GM23338 (cell line): ENCODE measurements at regions not wholly inside any gene's neighbourhood (a gene's known extent, or its start where the extent isn't known, plus 50 kb on each side); places are given as distances from the start of the nearest gene placed in this dataset.

Experiments
- ATAC-seq: fragments of 200-7000 bp; cut with Tn5 transposase; 3 replicates; pipeline ENCODE4 v1.9.1; 2020
- DNase-seq: peaks from one replicate; pipeline ENCODE4 v3.0.0-alpha.2; 2015; ENCODE audit warnings: low spot score
- H2AFZ ChIP-seq: fragments of 200-600 bp; sonication (generic); 2 replicates; pipeline ENCODE4 v1.8.0; 2016; ENCODE audit warnings: antibody characterized with exemption, mild to moderate bottlenecking, moderate library complexity
- H3F3A ChIP-seq: fragments of 200-600 bp; sonication (generic); replicated peaks from 2 replicates; pipeline ENCODE4 v1.8.0; 2017; ENCODE audit warnings: antibody characterized with exemption, mixed run types, low read depth
- H3K27ac ChIP-seq: fragments of 200-600 bp; sonication (generic); 2 replicates; pipeline ENCODE4 v1.6.1; 2016; ENCODE audit warnings: low read depth
- H3K27me3 ChIP-seq: fragments of 200-600 bp; sonication (generic); 2 replicates; pipeline ENCODE4 v1.8.0; 2016; ENCODE audit warnings: mild to moderate bottlenecking, mixed run types, moderate library complexity; ENCODE audit not compliant: insufficient read depth
- H3K36me3 ChIP-seq: fragments of 200-600 bp; sonication (generic); 2 replicates; pipeline ENCODE4 v1.8.0; 2016; ENCODE audit warnings: mild to moderate bottlenecking; ENCODE audit not compliant: insufficient read depth
- H3K4me1 ChIP-seq: fragments of 200-600 bp; sonication (generic); 2 replicates; pipeline ENCODE4 v1.8.0; 2016; ENCODE audit warnings: mild to moderate bottlenecking, moderate library complexity; ENCODE audit not compliant: insufficient read depth
- H3K4me2 ChIP-seq: fragments of 200-600 bp; sonication (generic); 2 replicates; pipeline ENCODE4 v1.7.1; 2017; ENCODE audit warnings: mixed run types
- H3K4me3 ChIP-seq: fragments of 200-600 bp; sonication (generic); 2 replicates; pipeline ENCODE4 v1.6.1; 2016; ENCODE audit warnings: mixed run types
- H3K79me2 ChIP-seq: fragments of 200-600 bp; sonication (generic); replicated peaks from 2 replicates; pipeline ENCODE4 v1.8.0; 2017; ENCODE audit warnings: mild to moderate bottlenecking; ENCODE audit not compliant: insufficient read depth
- H3K9me2 ChIP-seq: fragments of 200-600 bp; sonication (generic); 2 replicates; pipeline ENCODE4 v1.8.0; 2017; ENCODE audit not compliant: insufficient read depth
- H4K20me1 ChIP-seq: fragments of 200-600 bp; sonication (generic); replicated peaks from 2 replicates; pipeline ENCODE4 v1.8.0; 2017; ENCODE audit warnings: mild to moderate bottlenecking; ENCODE audit not compliant: insufficient read depth
- H3K27ac Mint-ChIP-seq: 2 replicates; pipeline ENCODE4 v1.8.0; 2020; ENCODE audit warnings: inconsistent platforms, mild to moderate bottlenecking, moderate library complexity, mixed read lengths
- H3K27me3 Mint-ChIP-seq: 3 replicates; pipeline ENCODE4 v1.8.0; 2022; ENCODE audit warnings: low read depth, mild to moderate bottlenecking, moderate library complexity, mixed read lengths, inconsistent platforms; ENCODE audit not compliant: insufficient read depth, poor library complexity
- H3K36me3 Mint-ChIP-seq: 3 replicates; pipeline ENCODE4 v1.8.0; 2021; ENCODE audit warnings: low read depth, mild to moderate bottlenecking, inconsistent platforms, moderate library complexity, mixed read lengths
- H3K4me1 Mint-ChIP-seq: 3 replicates; pipeline ENCODE4 v1.8.0; 2020; ENCODE audit warnings: mild to moderate bottlenecking, inconsistent platforms, mixed read lengths
- H3K4me3 Mint-ChIP-seq: 3 replicates; pipeline ENCODE4 v1.8.0; 2021; ENCODE audit warnings: moderate library complexity, mild to moderate bottlenecking, inconsistent platforms, mixed read lengths
- H3K9me3 Mint-ChIP-seq: 3 replicates; pipeline ENCODE4 v1.8.0; 2020; ENCODE audit warnings: moderate library complexity, mild to moderate bottlenecking, inconsistent platforms, mixed read lengths
- EZH2 ChIP-seq: fragments of 200-600 bp; sonication (generic); IDR thresholded peaks from one replicate; pipeline ENCODE4 v1.8.0; 2017; ENCODE audit warnings: antibody characterized with exemption, mild to moderate bottlenecking, low read depth; ENCODE audit not compliant: unreplicated experiment
- NANOG ChIP-seq: IDR thresholded peaks from 2 replicates; pipeline ENCODE4 v1.6.1; 2016; ENCODE audit warnings: antibody characterized with exemption, borderline replicate concordance
- TF ChIP-seq, protein P1 (sequence below): fragments of 250-450 bp; sonication (Bioruptor Pico); IDR thresholded peaks from 2 replicates; pipeline ENCODE4 v1.5.0; 2020; ENCODE audit warnings: mild to moderate bottlenecking, moderate library complexity

DNA sequence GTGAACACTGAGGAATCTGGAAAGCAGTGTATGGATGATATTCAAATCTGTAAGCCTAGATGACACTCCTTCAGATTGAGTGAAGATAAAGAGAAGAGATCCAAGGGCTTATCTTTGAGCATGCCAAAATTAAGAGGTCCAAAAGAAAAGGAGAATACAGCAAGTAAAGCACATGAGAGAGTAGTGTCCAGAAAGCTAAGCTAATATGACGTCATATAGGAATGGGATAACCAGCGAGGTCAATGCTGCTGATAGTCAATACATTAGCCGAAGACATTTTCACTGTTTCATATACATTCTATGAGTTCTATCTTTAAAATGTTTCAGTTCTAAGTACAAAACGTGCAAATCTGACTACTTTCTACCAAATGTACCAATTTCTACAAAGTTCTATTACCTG, 975.8 kb downstream of the TLE4 start:
- H3F3A ChIP-seq, result no peaks in the 10 kb centered on the region
- no peaks in the 10 kb centered on the region for H3K4me1 ChIP-seq
- H3K4me3 ChIP-seq, result no peak overlapping the region
- no peaks in the 10 kb centered on the region for H4K20me1 ChIP-seq
- no peaks in the 10 kb centered on the region for H3K9me2 ChIP-seq
- no peaks in the 10 kb centered on the region for H3K27me3 Mint-ChIP-seq
- H3K9me3 Mint-ChIP-seq, result peaks cover 10% of the 10 kb centered on the region; the same call in 1 of the 3 replicates
- no peak overlapping the region for H3K27ac ChIP-seq
- no peak overlapping the region for H3K4me3 Mint-ChIP-seq
- H3K79me2 ChIP-seq, result no peaks in the 10 kb centered on the region
- no peak overlapping the region for H2AFZ ChIP-seq
- no peaks in the 10 kb centered on the region for H3K36me3 ChIP-seq
- no peaks in the 10 kb centered on the region for H3K27me3 ChIP-seq
- no peak overlapping the region for H3K4me2 ChIP-seq
- ATAC-seq (no peak), DNase-seq (no peak)
- no peaks in the 10 kb centered on the region for H3K36me3 Mint-ChIP-seq
- H3K4me1 Mint-ChIP-seq, result no peaks in the 10 kb centered on the region
- TF ChIP-seq, protein P1, sequence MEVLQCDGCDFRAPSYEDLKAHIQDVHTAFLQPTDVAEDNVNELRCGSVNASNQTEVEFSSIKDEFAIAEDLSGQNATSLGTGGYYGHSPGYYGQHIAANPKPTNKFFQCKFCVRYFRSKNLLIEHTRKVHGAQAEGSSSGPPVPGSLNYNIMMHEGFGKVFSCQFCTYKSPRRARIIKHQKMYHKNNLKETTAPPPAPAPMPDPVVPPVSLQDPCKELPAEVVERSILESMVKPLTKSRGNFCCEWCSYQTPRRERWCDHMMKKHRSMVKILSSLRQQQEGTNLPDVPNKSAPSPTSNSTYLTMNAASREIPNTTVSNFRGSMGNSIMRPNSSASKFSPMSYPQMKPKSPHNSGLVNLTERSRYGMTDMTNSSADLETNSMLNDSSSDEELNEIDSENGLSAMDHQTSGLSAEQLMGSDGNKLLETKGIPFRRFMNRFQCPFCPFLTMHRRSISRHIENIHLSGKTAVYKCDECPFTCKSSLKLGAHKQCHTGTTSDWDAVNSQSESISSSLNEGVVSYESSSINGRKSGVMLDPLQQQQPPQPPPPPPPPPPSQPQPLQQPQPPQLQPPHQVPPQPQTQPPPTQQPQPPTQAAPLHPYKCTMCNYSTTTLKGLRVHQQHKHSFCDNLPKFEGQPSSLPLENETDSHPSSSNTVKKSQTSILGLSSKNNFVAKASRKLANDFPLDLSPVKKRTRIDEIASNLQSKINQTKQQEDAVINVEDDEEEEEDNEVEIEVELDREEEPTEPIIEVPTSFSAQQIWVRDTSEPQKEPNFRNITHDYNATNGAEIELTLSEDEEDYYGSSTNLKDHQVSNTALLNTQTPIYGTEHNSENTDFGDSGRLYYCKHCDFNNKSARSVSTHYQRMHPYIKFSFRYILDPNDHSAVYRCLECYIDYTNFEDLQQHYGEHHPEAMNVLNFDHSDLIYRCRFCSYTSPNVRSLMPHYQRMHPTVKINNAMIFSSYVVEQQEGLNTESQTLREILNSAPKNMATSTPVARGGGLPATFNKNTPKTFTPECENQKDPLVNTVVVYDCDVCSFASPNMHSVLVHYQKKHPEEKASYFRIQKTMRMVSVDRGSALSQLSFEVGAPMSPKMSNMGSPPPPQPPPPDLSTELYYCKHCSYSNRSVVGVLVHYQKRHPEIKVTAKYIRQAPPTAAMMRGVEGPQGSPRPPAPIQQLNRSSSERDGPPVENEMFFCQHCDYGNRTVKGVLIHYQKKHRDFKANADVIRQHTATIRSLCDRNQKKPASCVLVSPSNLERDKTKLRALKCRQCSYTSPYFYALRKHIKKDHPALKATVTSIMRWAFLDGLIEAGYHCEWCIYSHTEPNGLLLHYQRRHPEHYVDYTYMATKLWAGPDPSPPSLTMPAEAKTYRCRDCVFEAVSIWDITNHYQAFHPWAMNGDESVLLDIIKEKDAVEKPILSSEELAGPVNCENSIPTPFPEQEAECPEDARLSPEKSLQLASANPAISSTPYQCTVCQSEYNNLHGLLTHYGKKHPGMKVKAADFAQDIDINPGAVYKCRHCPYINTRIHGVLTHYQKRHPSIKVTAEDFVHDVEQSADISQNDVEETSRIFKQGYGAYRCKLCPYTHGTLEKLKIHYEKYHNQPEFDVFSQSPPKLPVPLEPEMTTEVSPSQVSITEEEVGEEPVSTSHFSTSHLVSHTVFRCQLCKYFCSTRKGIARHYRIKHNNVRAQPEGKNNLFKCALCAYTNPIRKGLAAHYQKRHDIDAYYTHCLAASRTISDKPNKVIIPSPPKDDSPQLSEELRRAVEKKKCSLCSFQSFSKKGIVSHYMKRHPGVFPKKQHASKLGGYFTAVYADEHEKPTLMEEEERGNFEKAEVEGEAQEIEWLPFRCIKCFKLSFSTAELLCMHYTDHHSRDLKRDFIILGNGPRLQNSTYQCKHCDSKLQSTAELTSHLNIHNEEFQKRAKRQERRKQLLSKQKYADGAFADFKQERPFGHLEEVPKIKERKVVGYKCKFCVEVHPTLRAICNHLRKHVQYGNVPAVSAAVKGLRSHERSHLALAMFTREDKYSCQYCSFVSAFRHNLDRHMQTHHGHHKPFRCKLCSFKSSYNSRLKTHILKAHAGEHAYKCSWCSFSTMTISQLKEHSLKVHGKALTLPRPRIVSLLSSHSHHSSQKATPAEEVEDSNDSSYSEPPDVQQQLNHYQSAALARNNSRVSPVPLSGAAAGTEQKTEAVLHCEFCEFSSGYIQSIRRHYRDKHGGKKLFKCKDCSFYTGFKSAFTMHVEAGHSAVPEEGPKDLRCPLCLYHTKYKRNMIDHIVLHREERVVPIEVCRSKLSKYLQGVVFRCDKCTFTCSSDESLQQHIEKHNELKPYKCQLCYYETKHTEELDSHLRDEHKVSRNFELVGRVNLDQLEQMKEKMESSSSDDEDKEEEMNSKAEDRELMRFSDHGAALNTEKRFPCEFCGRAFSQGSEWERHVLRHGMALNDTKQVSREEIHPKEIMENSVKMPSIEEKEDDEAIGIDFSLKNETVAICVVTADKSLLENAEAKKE (CRISPR knock-in tag), result no peak
- H3K27ac Mint-ChIP-seq, result no peak overlapping the region

DNA sequence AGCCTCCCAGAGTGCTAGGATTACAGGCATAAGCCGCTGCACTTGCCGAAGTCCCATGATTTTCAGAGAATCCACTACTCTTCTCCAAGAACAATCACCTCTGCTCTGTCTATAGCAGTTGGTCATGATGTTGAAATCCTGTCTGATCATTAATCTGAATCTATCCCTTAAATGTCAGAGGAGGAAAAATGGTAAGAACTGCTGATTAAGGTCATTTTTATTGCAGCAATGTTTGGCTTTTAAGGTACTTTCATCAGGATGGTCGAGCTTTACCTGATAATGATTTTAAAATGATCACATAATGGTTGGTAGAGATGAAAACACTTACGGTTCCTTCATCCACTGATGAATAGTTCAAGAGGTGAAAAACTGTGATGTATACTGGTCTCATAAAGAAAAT, 968.6 kb downstream of the TLE4 start:
- H3K27ac ChIP-seq, result no peak overlapping the region
- H3K9me3 Mint-ChIP-seq, result peaks cover 12% of the 10 kb centered on the region; the same call in 2 of the 3 replicates
- no peak overlapping the region for H3K4me3 ChIP-seq
- no peaks in the 10 kb centered on the region for H3K4me1 ChIP-seq
- no peak overlapping the region for H3K27ac Mint-ChIP-seq
- no peaks in the 10 kb centered on the region for H3K4me1 Mint-ChIP-seq
- no peaks in the 10 kb centered on the region for H3K36me3 ChIP-seq
- H3K79me2 ChIP-seq, result no peaks in the 10 kb centered on the region
- no peaks in the 10 kb centered on the region for H3F3A ChIP-seq
- H3K4me3 Mint-ChIP-seq, result no peak overlapping the region
- H4K20me1 ChIP-seq, result no peaks in the 10 kb centered on the region
- DNase-seq (no peak), ATAC-seq (no peak)
- no peaks in the 10 kb centered on the region for H3K27me3 Mint-ChIP-seq
- H3K27me3 ChIP-seq, result no peaks in the 10 kb centered on the region
- H3K4me2 ChIP-seq, result no peak overlapping the region
- peaks cover 3% of the 10 kb centered on the region; the same call in 1 of the 2 replicates for H3K9me2 ChIP-seq
- H2AFZ ChIP-seq, result no peak overlapping the region
- no peaks in the 10 kb centered on the region for H3K36me3 Mint-ChIP-seq
- TF ChIP-seq, protein P1 (CRISPR knock-in tag), result no peak
- no peak for TF ChIP-seq EZH2
- TF ChIP-seq NANOG, result no peak
